ENCODE measurements at regions not wholly inside any gene's neighbourhood (a gene's known extent, or its start where the extent isn't known, plus 50 kb on each side); places are given as distances from the start of the nearest gene placed in this dataset.
A peak's percentile ranks its signal among the peaks of the same experiment; 100 is the strongest.

- Histone ChIP-seq H3K27ac (no peak overlapping the region), H3K4me3 (ENCODE audit: low read depth, low read length) (no peak overlapping the region), H3K9ac (no peak overlapping the region), H3K4me2 (ENCODE audit: low read length) (no peak overlapping the region), H2AFZ (no peak overlapping the region), H3K79me2 (no peaks in the 10 kb centered on the region), H3K9me3 (ENCODE audit: control insufficient read depth, low read length) (no peaks in the 10 kb centered on the region), H3K4me1 (no peaks in the 10 kb centered on the region), H3K36me3 (ENCODE audit: control insufficient read depth, insufficient read depth, low read length) (no peaks in the 10 kb centered on the region), H3K27me3 (ENCODE audit: control insufficient read depth, insufficient read depth, low read length) (no peaks in the 10 kb centered on the region)
- no peak for TF ChIP-seq CTCF (IDR thresholded peaks at IDR 0.05)
Measured at GRCh38 chr3:135731546-135731945, 234.0 kb upstream of the PPP2R3A start.

GRCh38 chr3:135736740-135737139 lies 228.8 kb upstream of the PPP2R3A start:
- H2AFZ ChIP-seq: no peak overlapping the region
- no peak overlapping the region for H3K9ac ChIP-seq
- H3K4me2 ChIP-seq (ENCODE audit: low read length): no peak overlapping the region
- no peak for TF ChIP-seq CTCF (IDR thresholded peaks at IDR 0.05)
- peaks cover 3% of the 10 kb centered on the region for H3K4me1 ChIP-seq
- no peak overlapping the region for H3K4me3 ChIP-seq (ENCODE audit: low read depth, low read length)
- H3K27ac ChIP-seq: no peak overlapping the region
- no peaks in the 10 kb centered on the region for H3K9me3 ChIP-seq (ENCODE audit: control insufficient read depth, low read length)
- no peaks in the 10 kb centered on the region for H3K79me2 ChIP-seq
- H3K27me3 ChIP-seq (ENCODE audit: control insufficient read depth, insufficient read depth, low read length): no peaks in the 10 kb centered on the region
- no peaks in the 10 kb centered on the region for H3K36me3 ChIP-seq (ENCODE audit: control insufficient read depth, insufficient read depth, low read length)

- Histone ChIP-seq H2AFZ (peak overlapping the region; percentile 38), H3K4me3 (ENCODE audit: low read depth, low read length) (no peak overlapping the region), H3K36me3 (ENCODE audit: control insufficient read depth, insufficient read depth, low read length) (no peaks in the 10 kb centered on the region), H3K9ac (no peak overlapping the region), H3K4me2 (ENCODE audit: low read length) (no peak overlapping the region), H3K27me3 (ENCODE audit: control insufficient read depth, insufficient read depth, low read length) (no peaks in the 10 kb centered on the region), H3K27ac (no peak overlapping the region), H3K9me3 (ENCODE audit: control insufficient read depth, low read length) (no peaks in the 10 kb centered on the region), H3K79me2 (no peaks in the 10 kb centered on the region), H3K4me1 (peaks cover 3% of the 10 kb centered on the region)
- no peak for TF ChIP-seq CTCF (IDR thresholded peaks at IDR 0.05)
Measured at GRCh38 chr3:135739779-135740178, 225.7 kb upstream of the PPP2R3A start.

GRCh38 chr3:135740211-135740610 lies 225.3 kb upstream of the PPP2R3A start:
- H3K4me1 ChIP-seq: peaks cover 3% of the 10 kb centered on the region
- H3K9ac ChIP-seq: no peak overlapping the region
- H3K4me3 ChIP-seq (ENCODE audit: low read depth, low read length): no peak overlapping the region

More at GRCh38 chr3:135740211-135740610, 225.3 kb upstream of the PPP2R3A start:
- Histone ChIP-seq H2AFZ (peak overlapping the region; percentile 38), H3K36me3 (ENCODE audit: control insufficient read depth, insufficient read depth, low read length) (no peaks in the 10 kb centered on the region), H3K9me3 (ENCODE audit: control insufficient read depth, low read length) (no peaks in the 10 kb centered on the region), H3K79me2 (no peaks in the 10 kb centered on the region), H3K27ac (no peak overlapping the region), H3K4me2 (ENCODE audit: low read length) (no peak overlapping the region), H3K27me3 (ENCODE audit: control insufficient read depth, insufficient read depth, low read length) (no peaks in the 10 kb centered on the region)
- TF ChIP-seq CTCF (IDR thresholded peaks at IDR 0.05): no peak

All from parathyroid adenoma (tissue), 2 donors.